Kidney capillary endothelial cell (primary cell): ENCODE measurements at regions not wholly inside any gene's neighbourhood (a gene's known extent, or its start where the extent isn't known, plus 50 kb on each side); places are given as distances from the start of the nearest gene placed in this dataset.

Experiments
- DNase-seq: peaks from one replicate; pipeline ENCODE4 v3.0.0-alpha.2; 2018; ENCODE audit warnings: low spot score

- no peak for DNase-seq
These were observed 58.5 kb upstream of the IER5L start for GRCh38 chr9:129236441-129237145.

DNA sequence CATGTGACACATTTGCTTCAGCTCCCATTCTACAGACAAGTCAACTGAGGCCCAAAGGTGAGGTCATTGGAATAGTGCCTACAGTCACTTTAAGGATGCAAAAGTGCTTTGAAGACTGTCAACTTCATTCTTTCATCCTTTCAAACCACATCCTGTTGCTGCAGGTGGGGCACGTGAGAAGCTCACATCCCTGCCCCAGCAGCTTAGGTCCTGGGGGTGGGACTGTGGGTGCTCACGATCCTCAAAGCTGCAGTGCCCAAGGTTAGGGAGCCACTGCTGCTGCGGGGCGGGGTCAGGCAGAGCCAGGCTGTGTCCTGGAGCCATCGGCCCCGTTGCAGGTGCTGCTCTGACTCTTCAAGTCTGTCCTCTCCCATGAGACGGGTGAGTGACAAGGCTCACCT is 57.9 kb upstream of the IER5L start:
- no peak for DNase-seq

- no peak for DNase-seq
These were observed 57.2 kb upstream of the IER5L start for GRCh38 chr9:129235041-129235930.

DNA sequence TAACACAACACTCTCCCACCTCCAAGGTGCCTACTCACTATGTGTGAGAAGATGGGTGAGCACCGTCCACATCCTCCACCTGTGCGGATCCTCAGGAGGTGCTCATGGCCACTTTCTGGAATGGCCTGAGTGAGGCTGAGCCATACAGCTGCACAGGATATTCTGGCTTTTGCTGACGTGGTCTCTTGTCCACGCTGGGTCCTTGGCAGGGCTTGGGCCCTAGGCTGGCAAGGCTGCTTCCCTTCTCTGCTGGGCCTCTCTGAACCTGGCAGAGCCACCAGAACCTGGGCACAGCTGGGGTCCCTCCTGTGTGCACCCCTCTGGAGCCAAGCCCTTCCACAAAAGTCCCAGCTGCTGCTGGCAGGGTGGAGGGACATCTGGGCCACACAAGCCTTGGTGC is 56.4 kb upstream of the IER5L start:
- DNase-seq, result no peak

GRCh38 chr9:129232839-129233591 is 55.0 kb upstream of the IER5L start:
- DNase-seq, result no peak

- no peak for DNase-seq
These were observed 53.7 kb upstream of the IER5L start for GRCh38 chr9:129231759-129232158.

GRCh38 chr9:129231022-129231739 is 53.1 kb upstream of the IER5L start:
- no peak for DNase-seq

DNA sequence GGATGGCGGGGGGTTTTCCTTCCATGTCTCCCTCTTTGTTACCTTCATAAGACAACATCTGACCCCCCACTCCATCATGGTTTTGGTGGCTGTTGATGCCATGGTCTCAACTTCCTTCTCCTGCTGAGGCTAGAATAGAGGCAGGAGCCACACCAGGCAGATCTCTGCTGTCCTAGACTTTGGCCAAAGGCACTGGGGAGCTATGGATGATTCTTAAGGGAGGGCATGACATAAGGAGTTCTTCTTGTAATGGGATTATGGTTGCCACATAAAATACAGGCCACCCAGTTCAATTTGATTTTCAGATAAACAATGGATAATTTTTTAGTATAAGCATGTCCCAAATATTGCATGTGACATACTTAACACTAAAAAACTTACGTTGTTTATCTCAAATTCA is 52.2 kb upstream of the IER5L start:
- DNase-seq, result no peak
